ENCODE measurements at regions not wholly inside any gene's neighbourhood (a gene's known extent, or its start where the extent isn't known, plus 50 kb on each side); places are given as distances from the start of the nearest gene placed in this dataset.
A peak's percentile ranks its signal among the peaks of the same experiment; 100 is the strongest.

- no peak for DNase-seq
These were observed 408.6 kb downstream of the CAAP1 start for GRCh38 chr9:26483991-26484390.

- no peak for DNase-seq
These were observed 414.6 kb downstream of the CAAP1 start for GRCh38 chr9:26477963-26478362.

GRCh38 chr9:26471261-26471660 is 421.3 kb downstream of the CAAP1 start:
- DNase-seq: no peak

- DNase-seq: no peak
These were observed 422.3 kb downstream of the CAAP1 start for GRCh38 chr9:26470284-26470683.

GRCh38 chr9:26463837-26464236 is 428.8 kb downstream of the CAAP1 start:
- no peak for DNase-seq

- DNase-seq: no peak
These were observed 429.9 kb downstream of the CAAP1 start for GRCh38 chr9:26462751-26463150.

- DNase-seq: no peak
These were observed 430.4 kb downstream of the CAAP1 start for GRCh38 chr9:26462213-26462612.

- DNase-seq: no peak
These were observed 432.0 kb downstream of the CAAP1 start for GRCh38 chr9:26460624-26461023.

- DNase-seq: no peak
These were observed 432.6 kb downstream of the CAAP1 start for GRCh38 chr9:26459959-26460358.

- DNase-seq: no peak
These were observed 434.5 kb downstream of the CAAP1 start for GRCh38 chr9:26458054-26458453.

GRCh38 chr9:26457151-26457550 is 435.5 kb downstream of the CAAP1 start:
- DNase-seq: no peak

GRCh38 chr9:26439061-26439624 is 453.5 kb downstream of the CAAP1 start:
- DNase-seq: no peak

- DNase-seq: no peak
These were observed 455.4 kb downstream of the CAAP1 start for GRCh38 chr9:26437056-26437711.

- no peak for DNase-seq
These were observed 466.0 kb downstream of the CAAP1 start for GRCh38 chr9:26426551-26427131.

- DNase-seq: no peak
These were observed 474.1 kb downstream of the CAAP1 start for GRCh38 chr9:26418480-26418879.

- DNase-seq: no peak
These were observed 477.1 kb downstream of the CAAP1 start for GRCh38 chr9:26415528-26415927.

GRCh38 chr9:26413611-26414010 is 479.0 kb downstream of the CAAP1 start:
- DNase-seq: peak; percentile 59

- DNase-seq: peak; percentile 45
These were observed 480.2 kb downstream of the CAAP1 start for GRCh38 chr9:26412446-26412845.

GRCh38 chr9:26406676-26407075 is 485.9 kb downstream of the CAAP1 start:
- no peak for DNase-seq

GRCh38 chr9:26399556-26399955 is 493.0 kb downstream of the CAAP1 start:
- DNase-seq: no peak

GRCh38 chr9:26394025-26394424 is 498.6 kb downstream of the CAAP1 start:
- DNase-seq: no peak

GRCh38 chr9:26392639-26393038 is 500.0 kb downstream of the CAAP1 start:
- no peak for DNase-seq

- no peak for DNase-seq
These were observed 501.6 kb downstream of the CAAP1 start for GRCh38 chr9:26391036-26391435.

GRCh38 chr9:26375448-26375847 is 517.2 kb downstream of the CAAP1 start:
- no peak for DNase-seq
